ENCODE measurements at regions not wholly inside any gene's neighbourhood (a gene's known extent, or its start where the extent isn't known, plus 50 kb on each side); places are given as distances from the start of the nearest gene placed in this dataset.

DNA sequence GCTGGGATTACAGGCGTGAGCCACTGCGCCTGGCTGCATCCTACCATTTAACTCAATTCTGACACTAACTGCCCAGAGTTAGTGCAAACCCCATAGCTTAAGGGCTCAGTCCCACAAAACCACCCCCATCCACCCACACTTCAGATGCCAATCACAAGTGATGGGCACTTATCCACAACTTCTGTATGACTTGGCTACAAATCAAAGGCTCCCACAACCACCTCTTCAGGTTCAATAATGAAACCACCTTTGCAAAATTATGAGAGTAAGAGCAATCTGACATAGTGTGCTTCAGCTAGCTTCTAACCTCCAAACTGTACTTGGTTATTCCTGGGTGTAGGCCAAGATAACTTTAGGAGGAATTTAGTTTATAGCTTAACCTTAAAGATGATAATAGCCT, 51.3 kb upstream of the SLC35F5 start:
- TF ChIP-seq ELF4 (IDR thresholded peaks at IDR 0.05) (no peak), BHLHE40 (IDR thresholded peaks at IDR 0.05; ENCODE audit: borderline replicate concordance) (no peak), SUZ12 (IDR thresholded peaks at IDR 0.05) (no peak), NFRKB (IDR thresholded peaks at IDR 0.05) (no peak), HDGF (IDR thresholded peaks at IDR 0.05; ENCODE audit: borderline replicate concordance) (no peak), SP1 (IDR thresholded peaks at IDR 0.05) (no peak), FOXK2 (IDR thresholded peaks at IDR 0.05) (no peak), FOXM1 (IDR thresholded peaks at IDR 0.05; ENCODE audit: borderline replicate concordance) (no peak), LEF1 (IDR thresholded peaks at IDR 0.05; ENCODE audit: borderline replicate concordance) (no peak), FOXA1 (IDR thresholded peaks at IDR 0.05) (no peak), ZNF384 (IDR thresholded peaks at IDR 0.05) (no peak), TARDBP (IDR thresholded peaks at IDR 0.05) (no peak)

All from HEK293T (cell line).